Omental fat pad (tissue), 3 donors: ENCODE measurements at regions not wholly inside any gene's neighbourhood (a gene's known extent, or its start where the extent isn't known, plus 50 kb on each side); places are given as distances from the start of the nearest gene placed in this dataset.

Source experiments
- ATAC-seq: fragments of 150-250 bp; one replicate; pipeline ENCODE4 v1.9.1; 2016; ENCODE audit warnings: mild to moderate bottlenecking, moderate library complexity; ENCODE audit not compliant: low FRiP score
- DNase-seq: peaks from one replicate; pipeline ENCODE4 v3.0.0-alpha.2; 2019; ENCODE audit warnings: low spot score
- TF ChIP-seq, protein P1 (sequence below), 3 donors: fragments of 450-650 bp; IDR thresholded peaks; one replicate each; pipeline ENCODE4 v1.5.1; 2016 to 2017; ENCODE audit warnings: antibody characterized with exemption in 3 of 3, mild to moderate bottlenecking in 3 of 3, moderate library complexity in 2 of 3

DNA sequence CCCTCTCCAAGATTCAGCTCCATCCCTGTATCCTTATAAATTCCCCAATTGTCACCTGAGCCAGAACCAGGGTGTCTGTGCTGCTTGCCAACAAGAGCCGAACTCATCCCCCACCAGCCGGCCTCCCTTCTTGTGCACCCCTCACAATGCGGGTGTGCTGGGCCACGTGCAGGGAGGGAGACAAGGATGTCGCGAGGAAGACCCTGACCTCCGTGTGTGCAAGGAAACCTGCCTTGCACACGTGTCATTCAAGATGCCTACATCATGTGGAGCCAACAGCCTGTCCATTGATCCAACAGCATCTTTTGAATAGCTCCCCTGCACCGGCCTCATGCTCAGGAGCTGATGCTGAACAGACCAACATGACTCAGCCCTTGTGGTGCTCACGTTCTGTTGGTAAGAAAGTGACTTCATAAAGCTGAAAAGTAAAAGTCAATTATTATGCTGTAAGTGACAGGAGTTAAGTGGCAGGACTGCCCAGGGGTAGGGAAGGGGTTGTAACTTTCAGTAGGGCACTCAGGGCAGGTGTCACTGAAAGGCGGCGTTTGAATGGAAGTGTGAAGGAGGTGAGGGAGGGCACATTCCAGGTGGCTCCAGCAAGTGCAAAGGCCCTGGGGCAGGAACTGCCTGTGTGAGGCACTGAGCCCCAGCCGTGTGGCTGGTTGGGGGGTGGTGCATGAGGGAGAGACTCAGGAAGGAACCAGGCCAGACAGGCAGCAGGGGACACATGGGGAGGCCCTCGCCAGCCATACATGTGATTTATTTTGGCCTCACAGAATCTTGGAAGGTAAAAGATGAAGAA lies 302.2 kb downstream of the FOXL1 start:
- no peak for ATAC-seq

GRCh38 chr16:86881118-86881510 lies 302.8 kb downstream of the FOXL1 start:
- DNase-seq (no peak), ATAC-seq (no peak)
- TF ChIP-seq, protein P1, sequence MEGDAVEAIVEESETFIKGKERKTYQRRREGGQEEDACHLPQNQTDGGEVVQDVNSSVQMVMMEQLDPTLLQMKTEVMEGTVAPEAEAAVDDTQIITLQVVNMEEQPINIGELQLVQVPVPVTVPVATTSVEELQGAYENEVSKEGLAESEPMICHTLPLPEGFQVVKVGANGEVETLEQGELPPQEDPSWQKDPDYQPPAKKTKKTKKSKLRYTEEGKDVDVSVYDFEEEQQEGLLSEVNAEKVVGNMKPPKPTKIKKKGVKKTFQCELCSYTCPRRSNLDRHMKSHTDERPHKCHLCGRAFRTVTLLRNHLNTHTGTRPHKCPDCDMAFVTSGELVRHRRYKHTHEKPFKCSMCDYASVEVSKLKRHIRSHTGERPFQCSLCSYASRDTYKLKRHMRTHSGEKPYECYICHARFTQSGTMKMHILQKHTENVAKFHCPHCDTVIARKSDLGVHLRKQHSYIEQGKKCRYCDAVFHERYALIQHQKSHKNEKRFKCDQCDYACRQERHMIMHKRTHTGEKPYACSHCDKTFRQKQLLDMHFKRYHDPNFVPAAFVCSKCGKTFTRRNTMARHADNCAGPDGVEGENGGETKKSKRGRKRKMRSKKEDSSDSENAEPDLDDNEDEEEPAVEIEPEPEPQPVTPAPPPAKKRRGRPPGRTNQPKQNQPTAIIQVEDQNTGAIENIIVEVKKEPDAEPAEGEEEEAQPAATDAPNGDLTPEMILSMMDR (IDR thresholded peaks at IDR 0.05), result no peak

More for the DNA sequence above, 302.2 kb downstream of the FOXL1 start:
- TF ChIP-seq, protein P1 (IDR thresholded peaks at IDR 0.05), result no peak
- DNase-seq, result no peak

- ATAC-seq (no peak), DNase-seq (no peak)
- TF ChIP-seq, protein P1 (IDR thresholded peaks at IDR 0.05), result no peak
Measured at GRCh38 chr16:86881861-86882273, 303.5 kb downstream of the FOXL1 start.

- TF ChIP-seq, protein P1 (IDR thresholded peaks at IDR 0.05), result no peak
- ATAC-seq, result peak; percentile 62
- no peak for DNase-seq
Measured at GRCh38 chr16:86882586-86883280, 304.4 kb downstream of the FOXL1 start.

- TF ChIP-seq, protein P1 (IDR thresholded peaks at IDR 0.05), result no peak
- ATAC-seq (no peak), DNase-seq (no peak)
Measured at GRCh38 chr16:86883583-86884389, 305.4 kb downstream of the FOXL1 start.

DNA sequence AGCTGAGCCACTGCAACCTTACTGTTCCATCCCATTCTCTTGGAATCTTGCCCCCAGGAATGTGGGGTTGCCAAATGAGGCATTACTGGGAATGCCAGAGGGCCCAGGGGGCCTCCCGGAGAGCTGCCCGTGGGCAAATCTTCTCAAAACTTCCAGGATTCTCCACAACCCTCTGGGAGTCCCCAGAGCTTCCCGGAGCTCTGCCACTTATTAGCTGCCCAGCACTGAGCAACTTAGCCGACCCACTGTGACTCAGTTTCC lies 306.0 kb downstream of the FOXL1 start:
- TF ChIP-seq, protein P1 (IDR thresholded peaks at IDR 0.05), result no peak

More for the DNA sequence above, 306.0 kb downstream of the FOXL1 start:
- no peak for ATAC-seq
- no peak for DNase-seq
